Pancreas (tissue), 10 donors: ENCODE measurements at regions not wholly inside any gene's neighbourhood (a gene's known extent, or its start where the extent isn't known, plus 50 kb on each side); places are given as distances from the start of the nearest gene placed in this dataset.

Experiments
- ATAC-seq, 4 donors: fragments of 200-7000 bp; cut with Tn5 transposase; one replicate each; pipeline versions ENCODE4 v1.8.0 to v1.9.1; 2020; ENCODE audit warnings: mild to moderate bottlenecking in 4 of 4, moderate library complexity in 4 of 4
- DNase-seq, 6 donors: peaks; one replicate each; pipeline ENCODE4 v3.0.0-alpha.2; 2020
- FAIRE-seq: peaks from 2 replicates; lab custom pipeline; 2012; peaks lifted over from hg19 to GRCh38; lab: Jason Lieb, UNC
- H3K27ac ChIP-seq, 4 donors: fragments of 200-600 bp; sonication (generic); 1 replicate in 3 of 4; 2 replicates in 1 of 4; pipeline versions ENCODE4 v1.5.0 to v1.8.0; 2020
- H3K27me3 ChIP-seq, 4 donors: fragments of 200-600 bp; one replicate each; pipeline ENCODE4 v1.8.0; 2021
- H3K36me3 ChIP-seq, 3 donors: fragments of 200-600 bp; sonication (generic) in 1 of 3; one replicate each; pipeline versions ENCODE4 v1.5.0 to v1.8.0; 2020 to 2021
- H3K4me1 ChIP-seq, 3 donors: fragments of 200-600 bp; one replicate each; pipeline ENCODE4 v1.8.0; 2021
- H3K4me3 ChIP-seq, 4 donors: fragments of 200-600 bp; sonication (generic) in 2 of 4; one replicate each; pipeline versions ENCODE4 v1.5.0 to v1.8.0; 2020 to 2021
- H3K9me3 ChIP-seq, 4 donors: fragments of 200-600 bp; one replicate each; pipeline ENCODE4 v1.8.0; 2021
- WGBS, 2 donors: extraction: QIAGEN DNeasy Blood & Tissue Kit; methylation state at CpG; one replicate each; pipeline ENCODE4 v1.1.7; 2013; 5-methylcytosine and 5-hydroxymethylcytosine counted together
- intact Hi-C, 3 donors: fragments of 100-400 bp; cut with DNase I; formaldehyde crosslinking; loops; one replicate each; pipeline versions ENCODE4 v1.11.1 to v1.14.2; 2022
- TF ChIP-seq, protein P1 (sequence below), 4 donors: fragments of 200-600 bp; sonication (generic) in 3 of 4; IDR thresholded peaks; one replicate each; pipeline versions ENCODE4 v1.5.0 to v1.8.0; 2021; ENCODE audit warnings: antibody characterized with exemption in 4 of 4
- donor health status: healthy with polysubstance abuse.
- donor health status: DM: no; HTN: no; CAD: no; lungs with moderate emphysema.
- donor health status: DM: no; HTN: no; CAD: no.
- donor health status: control.
- donor health status: control.
- donor health status: Bipolar disorder and iron deficiency.
- donor health status: DM: yes; HTN: yes; CAD: no.
- donor health status: DM: no; HTN: no; CAD: no.
- donor health status: DM: no; HTN: no; CAD: no.
- donor health status: DM: yes; HTN: yes; CAD: no.

DNA sequence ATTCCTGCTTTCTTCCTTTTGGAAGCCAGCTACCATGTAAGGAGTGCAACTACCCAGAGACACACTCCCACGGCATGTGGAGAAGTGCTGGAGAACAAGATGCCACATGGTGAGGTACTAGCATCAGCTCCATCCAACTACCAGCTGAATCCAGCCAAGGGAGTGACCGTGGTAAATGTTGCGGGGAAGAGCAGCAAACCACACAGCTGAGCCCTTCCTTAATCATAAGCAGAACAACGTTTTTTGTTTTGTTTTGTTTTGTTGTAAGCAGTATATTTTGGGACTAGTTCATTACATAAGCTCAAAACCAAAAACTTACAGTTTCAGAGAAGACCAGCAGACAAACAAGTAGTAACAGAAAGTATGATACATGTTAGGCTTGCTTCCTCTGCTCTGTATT is 212.6 kb upstream of the ATP10A start:
- intact Hi-C loops, result no loop called here
- 73 to 80% methylated on average over 4 of the region's 4 CpGs for WGBS, 2 donors
- Histone ChIP-seq H3K9me3 (no peaks in the 10 kb centered on the region), H3K4me1 (no peaks in the 10 kb centered on the region), H3K4me3 (no peak overlapping the region), H3K36me3 (no peaks in the 10 kb centered on the region), H3K27me3 (peaks cover 0 to 4% (median 0%) of the 10 kb centered on the region in 4 donors), H3K27ac (no peak overlapping the region)
- TF ChIP-seq, protein P1, sequence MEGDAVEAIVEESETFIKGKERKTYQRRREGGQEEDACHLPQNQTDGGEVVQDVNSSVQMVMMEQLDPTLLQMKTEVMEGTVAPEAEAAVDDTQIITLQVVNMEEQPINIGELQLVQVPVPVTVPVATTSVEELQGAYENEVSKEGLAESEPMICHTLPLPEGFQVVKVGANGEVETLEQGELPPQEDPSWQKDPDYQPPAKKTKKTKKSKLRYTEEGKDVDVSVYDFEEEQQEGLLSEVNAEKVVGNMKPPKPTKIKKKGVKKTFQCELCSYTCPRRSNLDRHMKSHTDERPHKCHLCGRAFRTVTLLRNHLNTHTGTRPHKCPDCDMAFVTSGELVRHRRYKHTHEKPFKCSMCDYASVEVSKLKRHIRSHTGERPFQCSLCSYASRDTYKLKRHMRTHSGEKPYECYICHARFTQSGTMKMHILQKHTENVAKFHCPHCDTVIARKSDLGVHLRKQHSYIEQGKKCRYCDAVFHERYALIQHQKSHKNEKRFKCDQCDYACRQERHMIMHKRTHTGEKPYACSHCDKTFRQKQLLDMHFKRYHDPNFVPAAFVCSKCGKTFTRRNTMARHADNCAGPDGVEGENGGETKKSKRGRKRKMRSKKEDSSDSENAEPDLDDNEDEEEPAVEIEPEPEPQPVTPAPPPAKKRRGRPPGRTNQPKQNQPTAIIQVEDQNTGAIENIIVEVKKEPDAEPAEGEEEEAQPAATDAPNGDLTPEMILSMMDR (IDR thresholded peaks at IDR 0.05), result no peak
- DNase-seq (no peak), FAIRE-seq (no peak), ATAC-seq (no peak)

DNA sequence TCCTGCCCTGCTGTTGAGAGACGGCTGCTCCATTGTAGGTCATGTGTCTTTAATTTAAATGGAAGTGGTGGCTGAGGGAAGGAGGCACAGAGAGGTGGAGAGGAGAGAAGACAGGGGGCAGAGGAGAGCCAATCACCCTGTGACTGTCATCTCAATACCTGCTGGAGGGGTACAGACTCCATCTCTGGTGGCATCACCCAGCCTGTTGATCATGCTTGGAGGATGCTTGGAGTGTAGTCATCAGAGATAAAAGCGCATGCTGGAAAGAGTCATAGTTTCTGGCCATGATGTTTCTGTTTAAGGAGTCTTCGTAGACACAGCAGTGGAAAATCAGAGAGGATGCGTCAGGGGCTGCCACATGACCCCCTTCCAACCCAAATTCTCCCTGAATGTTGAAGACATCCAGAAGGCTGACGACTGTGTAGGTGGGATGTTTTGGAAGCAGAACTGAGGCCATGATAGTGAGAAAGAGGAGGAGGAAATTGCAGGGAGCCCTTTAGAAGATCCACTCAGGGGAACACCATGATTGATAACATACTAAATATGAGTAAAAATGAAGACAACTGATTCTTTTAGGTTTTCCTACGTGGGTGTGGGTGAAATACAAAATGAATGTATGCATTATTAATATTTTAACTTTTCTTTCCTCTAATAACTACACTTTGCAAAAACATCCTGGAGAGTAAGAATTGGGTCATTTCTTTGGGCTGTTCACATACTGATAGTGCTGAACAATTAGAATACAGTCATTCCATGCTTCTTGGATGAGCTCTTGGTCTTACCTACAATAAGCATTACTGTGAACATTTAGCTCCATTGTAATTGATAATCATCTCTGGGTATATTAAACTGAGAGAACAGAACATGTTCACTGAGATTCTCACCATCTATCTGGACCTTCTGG is 210.6 kb upstream of the ATP10A start:
- no peaks in the 10 kb centered on the region for H3K9me3 ChIP-seq
- FAIRE-seq, result no peak
- H3K27ac ChIP-seq, result no peak overlapping the region
- TF ChIP-seq, protein P1 (IDR thresholded peaks at IDR 0.05), result no peak
- intact Hi-C loops, result no loop called here
- H3K4me1 ChIP-seq, result no peaks in the 10 kb centered on the region
- no peak for DNase-seq
- WGBS, 2 donors, result 56 to 58% methylated on average over 6 of the region's 6 CpGs
- peaks cover 0 to 4% (median 0%) of the 10 kb centered on the region in 4 donors for H3K27me3 ChIP-seq
- ATAC-seq, result no peak
- no peaks in the 10 kb centered on the region for H3K36me3 ChIP-seq
- no peak overlapping the region for H3K4me3 ChIP-seq

DNA sequence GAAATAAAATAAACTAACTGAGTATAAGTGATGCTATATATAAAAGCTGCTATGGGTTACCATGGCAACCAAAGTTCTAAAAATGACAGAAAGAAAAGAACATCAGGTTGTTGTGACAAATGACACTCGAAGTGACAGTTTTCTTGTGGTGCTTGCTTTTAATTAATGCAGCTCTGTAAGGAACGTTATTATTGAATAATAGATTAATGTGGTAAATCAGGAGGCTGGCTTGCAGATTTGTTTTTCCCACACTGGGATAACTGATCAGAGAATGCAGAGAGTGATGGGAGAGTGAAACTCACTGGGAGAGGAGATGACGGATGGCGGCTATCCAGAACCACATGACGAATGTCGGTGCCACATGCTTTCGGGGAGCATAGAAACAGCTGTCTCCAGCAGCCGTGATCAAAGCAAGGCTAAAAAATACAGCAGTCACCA is 207.0 kb upstream of the ATP10A start:
- WGBS, 2 donors, result 31 to 33% methylated on average over 8 of the region's 8 CpGs
- H3K27ac ChIP-seq, result no peak overlapping the region
- intact Hi-C loops, result no loop called here
- ATAC-seq (no peak), FAIRE-seq (no peak), DNase-seq (no peak)
- no peaks in the 10 kb centered on the region for H3K36me3 ChIP-seq
- no peaks in the 10 kb centered on the region for H3K4me1 ChIP-seq
- H3K9me3 ChIP-seq, result no peaks in the 10 kb centered on the region
- no peak overlapping the region for H3K4me3 ChIP-seq
- TF ChIP-seq, protein P1 (IDR thresholded peaks at IDR 0.05), result no peak
- H3K27me3 ChIP-seq, result peaks cover 0 to 10% (median 0%) of the 10 kb centered on the region in 4 donors

DNA sequence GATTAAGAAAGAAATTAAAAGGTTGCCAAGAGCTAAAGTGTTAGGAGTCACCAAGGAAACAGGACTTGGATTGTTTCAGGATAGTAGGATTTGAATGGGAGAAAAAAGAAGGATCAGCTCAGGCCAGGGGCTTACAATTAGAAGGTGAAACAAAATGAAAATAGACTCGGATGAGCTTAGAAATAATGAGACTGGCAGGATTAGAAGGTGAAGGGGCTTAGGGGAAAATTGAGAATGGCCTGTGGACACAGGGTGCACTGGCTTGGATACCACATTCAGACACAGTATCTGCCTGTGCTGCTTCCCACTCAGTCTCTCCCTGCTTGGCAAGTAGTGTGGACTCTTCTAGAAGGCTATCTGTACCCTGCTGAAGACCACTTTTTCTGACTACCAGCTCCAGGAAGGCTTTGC is 206.1 kb upstream of the ATP10A start:
- TF ChIP-seq, protein P1 (IDR thresholded peaks at IDR 0.05), result no peak
- WGBS, 2 donors, result 39 to 49% methylated on average over 1 of the region's 1 CpG
- ATAC-seq (no peak), FAIRE-seq (no peak), DNase-seq (no peak)
- Histone ChIP-seq H3K36me3 (no peaks in the 10 kb centered on the region), H3K4me3 (no peak overlapping the region), H3K27me3 (peaks cover 0 to 10% (median 0%) of the 10 kb centered on the region in 4 donors), H3K9me3 (no peaks in the 10 kb centered on the region), H3K27ac (no peak overlapping the region), H3K4me1 (no peaks in the 10 kb centered on the region)
- intact Hi-C loops, result no loop called here

DNA sequence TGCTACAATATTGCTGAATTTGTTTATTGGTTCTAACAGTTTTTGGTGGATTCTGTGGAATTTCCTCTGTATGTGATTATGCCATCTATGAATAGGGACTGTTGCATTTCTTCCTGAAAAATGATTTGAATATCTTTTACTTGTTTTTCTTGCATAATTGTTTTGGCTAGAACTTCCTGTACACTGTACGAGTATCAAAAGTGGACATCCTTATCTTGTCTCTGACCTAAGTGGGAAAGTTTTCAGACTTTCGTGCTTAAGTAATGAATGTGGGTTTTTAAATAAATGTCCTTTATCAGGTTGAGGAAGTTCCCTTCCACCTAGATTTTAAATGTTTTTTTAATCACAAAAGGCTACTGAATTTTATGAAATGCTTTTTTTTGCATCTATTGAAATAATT is 203.8 kb upstream of the ATP10A start:
- no peaks in the 10 kb centered on the region for H3K9me3 ChIP-seq
- ATAC-seq, result no peak
- FAIRE-seq, result no peak
- H3K4me1 ChIP-seq, result no peaks in the 10 kb centered on the region
- peaks cover 0 to 5% (median 0%) of the 10 kb centered on the region in 4 donors for H3K27me3 ChIP-seq
- TF ChIP-seq, protein P1 (IDR thresholded peaks at IDR 0.05), result no peak
- DNase-seq, result no peak
- WGBS, 2 donors, result 39 to 47% methylated on average over 2 of the region's 2 CpGs
- no peaks in the 10 kb centered on the region for H3K36me3 ChIP-seq
- no peak overlapping the region for H3K27ac ChIP-seq
- H3K4me3 ChIP-seq, result no peak overlapping the region
- intact Hi-C loops, result no loop called here
